Naive thymus-derived CD4-positive, alpha-beta T cell (primary cell): ENCODE measurements at regions not wholly inside any gene's neighbourhood (a gene's known extent, or its start where the extent isn't known, plus 50 kb on each side); places are given as distances from the start of the nearest gene placed in this dataset.

Source experiments
- ATAC-seq: fragments of 150-1000 bp; cut with Tn5 transposase; 2 replicates; pipeline ENCODE4 v1.10.0; 2021; ENCODE audit warnings: mild to moderate bottlenecking, moderate library complexity
- CTCF ChIA-PET: fragments of 350-600 bp; sonication (Branson Sonifier 250); formaldehyde crosslinking; loops from one replicate; lab custom pipeline; 2021; ENCODE audit warnings: antibody characterized with exemption; lab: Charles Lee
- POLR2A ChIA-PET: fragments of 350-600 bp; sonication (Branson Sonifier 250); formaldehyde crosslinking; loops from one replicate; lab custom pipeline; 2021; ENCODE audit warnings: antibody characterized with exemption, inconsistent platforms; lab: Charles Lee
- DNase-seq, 9 donors: peaks; one replicate each; pipeline versions ENCODE4 v3.0.0 to v3.0.0-alpha.2; 2020 to 2022; ENCODE audit warnings: mixed read lengths in 1 of 9
- H3K27ac ChIP-seq: one replicate; pipeline ENCODE4 v1.7.0; 2013; ENCODE audit warnings: mild to moderate bottlenecking, low read depth, low read length, moderate library complexity
- H3K27me3 ChIP-seq, 2 donors: one replicate each; pipeline ENCODE4 v1.7.0; 2013; ENCODE audit warnings: low read length in 2 of 2, mild to moderate bottlenecking in 2 of 2, moderate library complexity in 2 of 2; ENCODE audit not compliant: control insufficient read depth in 2 of 2, insufficient read depth in 2 of 2
- H3K36me3 ChIP-seq, 3 experiments: 1 replicate in 2 of 3; 2 replicates in 1 of 3; pipeline ENCODE4 v1.7.0; 2013; ENCODE audit warnings: low read length in 3 of 3, mild to moderate bottlenecking in 3 of 3, moderate library complexity in 1 of 3; ENCODE audit not compliant: insufficient read depth in 3 of 3, control insufficient read depth in 2 of 3
- H3K4me1 ChIP-seq, 2 donors: one replicate each; pipeline ENCODE4 v1.7.0; 2013; ENCODE audit warnings: low read length in 2 of 2, mild to moderate bottlenecking in 2 of 2, moderate library complexity in 1 of 2; ENCODE audit not compliant: control insufficient read depth in 2 of 2, insufficient read depth in 2 of 2
- H3K4me3 ChIP-seq: 2 replicates; pipeline ENCODE4 v1.7.0; 2013; ENCODE audit warnings: mild to moderate bottlenecking, low read length
- H3K9me3 ChIP-seq, 3 experiments: 1 replicate in 2 of 3; 2 replicates in 1 of 3; pipeline ENCODE4 v1.7.0; 2013; ENCODE audit warnings: low read length in 3 of 3; ENCODE audit not compliant: control insufficient read depth in 2 of 3
- H3K27ac Mint-ChIP-seq, 9 donors: one replicate each; pipeline ENCODE4 v1.8.0; 2020 to 2022; ENCODE audit warnings: mixed read lengths in 9 of 9, mild to moderate bottlenecking in 8 of 9, moderate library complexity in 5 of 9, inconsistent platforms in 2 of 9
- H3K27me3 Mint-ChIP-seq, 5 donors: one replicate each; pipeline ENCODE4 v1.8.0; 2021 to 2022; ENCODE audit warnings: mixed read lengths in 5 of 5, mild to moderate bottlenecking in 1 of 5
- H3K36me3 Mint-ChIP-seq, 5 donors: one replicate each; pipeline ENCODE4 v1.8.0; 2020 to 2022; ENCODE audit warnings: mixed read lengths in 5 of 5, mild to moderate bottlenecking in 3 of 5, inconsistent platforms in 1 of 5
- H3K4me1 Mint-ChIP-seq, 7 donors: one replicate each; pipeline ENCODE4 v1.8.0; 2020 to 2022; ENCODE audit warnings: mixed read lengths in 7 of 7, mild to moderate bottlenecking in 3 of 7, inconsistent platforms in 1 of 7
- H3K4me3 Mint-ChIP-seq, 10 donors: one replicate each; pipeline ENCODE4 v1.8.0; 2020 to 2022; ENCODE audit warnings: mild to moderate bottlenecking in 10 of 10, mixed read lengths in 10 of 10, moderate library complexity in 6 of 10, inconsistent platforms in 2 of 10
- H3K9me3 Mint-ChIP-seq, 11 donors: one replicate each; pipeline ENCODE4 v1.8.0; 2020 to 2022; ENCODE audit warnings: mixed read lengths in 11 of 11, mild to moderate bottlenecking in 4 of 11, inconsistent platforms in 1 of 11, moderate library complexity in 1 of 11
- intact Hi-C, 2 donors: fragments of 100-400 bp; cut with micrococcal nuclease; formaldehyde crosslinking; loops; one replicate each; pipeline ENCODE4 v1.15.1; 2023

GRCh38 chr12:126519833-126520232 lies 1454.6 kb downstream of the AACS start:
- H3K27me3 ChIP-seq: no peaks in the 10 kb centered on the region
- intact Hi-C loops: no loop called here
- no peaks in the 10 kb centered on the region for H3K36me3 ChIP-seq
- peaks cover 0 to 4% (median 0%) of the 10 kb centered on the region in 5 donors for H3K36me3 Mint-ChIP-seq
- H3K4me1 ChIP-seq: no peaks in the 10 kb centered on the region
- H3K4me1 Mint-ChIP-seq: peaks cover 0 to 4% (median 0%) of the 10 kb centered on the region in 7 donors
- H3K27ac ChIP-seq: no peak overlapping the region
- peaks cover 0 to 13% (median 4%) of the 10 kb centered on the region in 11 donors for H3K9me3 Mint-ChIP-seq
- POLR2A ChIA-PET: no interaction called here
- H3K4me3 Mint-ChIP-seq: no peak overlapping the region
- H3K4me3 ChIP-seq: no peak overlapping the region
- H3K9me3 ChIP-seq: no peaks in the 10 kb centered on the region
- no peak for DNase-seq
- no peak for ATAC-seq
- no peaks in the 10 kb centered on the region for H3K27me3 Mint-ChIP-seq
- CTCF ChIA-PET: no interaction called here
- peak overlapping the region in 1 of 9 donors; percentile 36 for H3K27ac Mint-ChIP-seq

DNA sequence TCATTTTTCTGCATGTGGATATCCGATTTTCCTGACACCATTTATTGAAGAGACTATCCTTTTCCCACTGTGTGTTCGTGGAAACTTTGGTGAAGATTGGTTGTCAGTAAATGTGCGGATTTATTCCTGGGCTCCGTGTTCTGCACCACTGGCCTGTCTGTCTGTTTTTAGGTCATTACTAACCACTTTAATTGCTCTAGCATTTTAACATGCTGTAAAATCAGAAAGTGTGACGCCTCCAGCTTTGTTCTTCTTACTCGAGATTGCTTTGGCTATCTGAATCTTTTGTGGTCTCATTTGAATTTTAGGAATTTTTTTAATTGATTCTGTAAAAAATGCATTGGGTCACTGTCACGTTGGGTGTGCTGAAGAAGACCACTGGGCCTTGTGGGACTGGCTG lies 1458.7 kb downstream of the AACS start:
- Histone ChIP-seq H3K27me3 (no peaks in the 10 kb centered on the region), H3K9me3 (no peaks in the 10 kb centered on the region), H3K27ac (no peak overlapping the region), H3K4me1 (no peaks in the 10 kb centered on the region), H3K36me3 (no peaks in the 10 kb centered on the region), H3K4me3 (no peak overlapping the region)
- no peaks in the 10 kb centered on the region for H3K36me3 Mint-ChIP-seq
- ChIA-PET POLR2A (no interaction called here), CTCF (no interaction called here)
- no peak overlapping the region for H3K4me3 Mint-ChIP-seq
- H3K4me1 Mint-ChIP-seq: peaks cover 0 to 4% (median 0%) of the 10 kb centered on the region in 7 donors
- ATAC-seq: no peak
- no peak overlapping the region for H3K27ac Mint-ChIP-seq
- peaks cover 0 to 13% (median 0%) of the 10 kb centered on the region in 11 donors for H3K9me3 Mint-ChIP-seq
- no peak for DNase-seq
- intact Hi-C loops: no loop called here
- H3K27me3 Mint-ChIP-seq: peaks cover 0 to under 1% (median 0%) of the 10 kb centered on the region in 5 donors

DNA sequence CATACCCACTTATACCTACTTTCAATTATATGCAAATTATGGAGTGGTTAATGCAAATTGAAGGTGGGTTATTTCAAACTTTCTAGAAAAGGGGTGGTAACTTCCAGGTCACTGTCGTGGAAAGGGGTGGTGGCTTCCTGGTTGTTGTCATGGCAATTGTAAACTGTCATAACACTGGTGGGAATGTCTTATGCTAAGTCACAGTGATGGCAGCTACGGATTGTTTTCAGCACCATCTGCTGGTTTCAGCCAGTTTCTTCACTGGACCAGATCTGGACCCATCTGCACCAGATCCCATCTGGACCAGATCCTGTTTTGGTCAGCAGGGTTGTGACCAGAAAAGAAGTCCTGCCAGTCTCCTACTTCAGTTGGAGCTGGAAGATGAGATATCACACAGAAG lies 1469.3 kb downstream of the AACS start:
- ATAC-seq: no peak
- Mint-ChIP-seq H3K27ac (no peak overlapping the region), H3K36me3 (no peaks in the 10 kb centered on the region), H3K27me3 (no peaks in the 10 kb centered on the region), H3K4me1 (no peaks in the 10 kb centered on the region), H3K4me3 (no peak overlapping the region), H3K9me3 (peaks cover 0 to 4% (median 0%) of the 10 kb centered on the region in 11 donors)
- Histone ChIP-seq H3K27ac (no peak overlapping the region), H3K4me3 (no peak overlapping the region), H3K4me1 (no peaks in the 10 kb centered on the region), H3K9me3 (no peaks in the 10 kb centered on the region), H3K36me3 (no peaks in the 10 kb centered on the region), H3K27me3 (no peaks in the 10 kb centered on the region)
- intact Hi-C loops: no loop called here
- ChIA-PET POLR2A (no interaction called here), CTCF (no interaction called here)
- no peak for DNase-seq

GRCh38 chr12:126534942-126535341 lies 1469.7 kb downstream of the AACS start:
- Mint-ChIP-seq H3K27ac (no peak overlapping the region), H3K4me3 (no peak overlapping the region), H3K36me3 (no peaks in the 10 kb centered on the region), H3K4me1 (no peaks in the 10 kb centered on the region), H3K9me3 (peaks cover 0 to 4% (median 0%) of the 10 kb centered on the region in 11 donors), H3K27me3 (no peaks in the 10 kb centered on the region)
- ATAC-seq (no peak), DNase-seq (no peak)
- H3K9me3 ChIP-seq: no peaks in the 10 kb centered on the region
- H3K27me3 ChIP-seq: no peaks in the 10 kb centered on the region
- no peak overlapping the region for H3K27ac ChIP-seq
- H3K4me1 ChIP-seq: no peaks in the 10 kb centered on the region
- intact Hi-C loops: no loop called here
- ChIA-PET POLR2A (no interaction called here), CTCF (no interaction called here)
- H3K4me3 ChIP-seq: no peak overlapping the region
- H3K36me3 ChIP-seq: no peaks in the 10 kb centered on the region

DNA sequence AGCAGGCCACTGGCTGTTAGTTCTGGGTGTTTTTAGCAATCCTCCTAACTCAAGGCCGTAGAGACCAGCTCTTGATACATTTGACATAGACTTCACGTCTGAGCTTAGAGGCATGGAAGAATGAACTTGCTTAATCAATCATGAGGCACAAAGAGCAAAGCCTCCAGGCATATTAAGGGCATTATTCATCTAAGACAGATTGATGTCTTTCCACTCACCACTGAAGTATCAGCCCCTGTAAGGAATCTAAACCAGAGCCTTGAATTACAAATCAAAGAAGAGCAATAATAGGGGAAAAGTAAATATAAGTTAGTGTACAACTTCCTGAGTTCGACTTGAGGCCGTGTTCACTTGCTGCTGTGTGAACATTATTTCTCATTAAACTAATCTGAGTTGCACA lies 1470.7 kb downstream of the AACS start:
- POLR2A ChIA-PET: no interaction called here
- no peak for DNase-seq
- intact Hi-C loops: no loop called here

DNA sequence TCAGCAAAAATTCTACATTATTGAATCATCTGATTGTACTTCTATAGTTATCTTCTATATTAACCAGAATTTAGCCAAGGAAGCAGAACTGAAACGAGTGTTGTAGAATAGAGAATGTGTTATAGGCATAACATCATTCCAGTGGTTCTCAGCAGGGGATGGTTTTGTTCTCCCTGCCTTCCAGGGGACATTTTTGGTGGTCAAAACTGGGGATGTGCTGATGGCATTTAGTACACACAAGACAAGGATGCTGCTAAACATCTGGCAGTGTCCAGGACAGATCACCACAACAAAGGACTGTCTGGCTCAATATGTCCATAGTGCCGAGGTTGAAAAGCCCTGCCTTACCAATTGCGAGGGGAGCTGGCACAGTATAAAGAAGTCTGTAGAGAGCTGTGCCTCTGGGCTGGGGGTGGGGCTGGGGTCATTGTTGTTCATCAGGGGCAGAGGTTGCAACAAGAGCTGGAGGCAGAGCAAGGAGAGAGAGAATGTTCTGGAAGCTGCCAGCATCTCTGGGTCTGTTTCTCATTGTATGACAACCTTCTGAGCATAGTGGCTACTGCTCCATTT lies 1472.8 kb downstream of the AACS start:
- ChIA-PET POLR2A (no interaction called here), CTCF (no interaction called here)
- no peaks in the 10 kb centered on the region for H3K4me1 ChIP-seq
- no peak for DNase-seq
- no peak overlapping the region for H3K27ac ChIP-seq
- Mint-ChIP-seq H3K27ac (no peak overlapping the region), H3K36me3 (no peaks in the 10 kb centered on the region), H3K4me1 (no peaks in the 10 kb centered on the region), H3K4me3 (no peak overlapping the region), H3K9me3 (peaks cover 0 to 6% (median 0%) of the 10 kb centered on the region in 11 donors), H3K27me3 (no peaks in the 10 kb centered on the region)
- intact Hi-C loops: no loop called here
- ATAC-seq: no peak
- H3K4me3 ChIP-seq: no peak overlapping the region
- H3K36me3 ChIP-seq: no peaks in the 10 kb centered on the region
- H3K27me3 ChIP-seq: no peaks in the 10 kb centered on the region
- no peaks in the 10 kb centered on the region for H3K9me3 ChIP-seq

More for the DNA sequence above, 1470.7 kb downstream of the AACS start:
- H3K9me3 ChIP-seq: no peaks in the 10 kb centered on the region
- Mint-ChIP-seq H3K27me3 (no peaks in the 10 kb centered on the region), H3K4me1 (no peaks in the 10 kb centered on the region), H3K27ac (no peak overlapping the region), H3K4me3 (no peak overlapping the region), H3K36me3 (no peaks in the 10 kb centered on the region), H3K9me3 (peaks cover 0 to 4% (median 0%) of the 10 kb centered on the region in 11 donors)
- H3K4me1 ChIP-seq: no peaks in the 10 kb centered on the region
- CTCF ChIA-PET: no interaction called here
- no peak for ATAC-seq
- H3K36me3 ChIP-seq: no peaks in the 10 kb centered on the region
- H3K27ac ChIP-seq: no peak overlapping the region
- no peak overlapping the region for H3K4me3 ChIP-seq
- H3K27me3 ChIP-seq: no peaks in the 10 kb centered on the region

GRCh38 chr12:126538888-126539287 lies 1473.7 kb downstream of the AACS start:
- Histone ChIP-seq H3K27ac (no peak overlapping the region), H3K4me3 (no peak overlapping the region), H3K9me3 (no peaks in the 10 kb centered on the region), H3K4me1 (no peaks in the 10 kb centered on the region), H3K27me3 (no peaks in the 10 kb centered on the region), H3K36me3 (no peaks in the 10 kb centered on the region)
- Mint-ChIP-seq H3K9me3 (peaks cover 0 to 6% (median 0%) of the 10 kb centered on the region in 11 donors), H3K27ac (no peak overlapping the region), H3K4me1 (no peaks in the 10 kb centered on the region), H3K4me3 (no peak overlapping the region), H3K36me3 (no peaks in the 10 kb centered on the region), H3K27me3 (no peaks in the 10 kb centered on the region)
- CTCF ChIA-PET: no interaction called here
- ATAC-seq: no peak
- intact Hi-C loops: no loop called here
- no peak for DNase-seq
- POLR2A ChIA-PET: no interaction called here
